Cerebellar cortex (tissue), 1 donor: ENCODE measurements at regions not wholly inside any gene's neighbourhood (a gene's known extent, or its start where the extent isn't known, plus 50 kb on each side); places are given as distances from the start of the nearest gene placed in this dataset.

ENCODE experiments used
- DNase-seq: peaks from one replicate; pipeline ENCODE4 v3.0.0-alpha.2; 2015; ENCODE audit warnings: low spot score

DNA sequence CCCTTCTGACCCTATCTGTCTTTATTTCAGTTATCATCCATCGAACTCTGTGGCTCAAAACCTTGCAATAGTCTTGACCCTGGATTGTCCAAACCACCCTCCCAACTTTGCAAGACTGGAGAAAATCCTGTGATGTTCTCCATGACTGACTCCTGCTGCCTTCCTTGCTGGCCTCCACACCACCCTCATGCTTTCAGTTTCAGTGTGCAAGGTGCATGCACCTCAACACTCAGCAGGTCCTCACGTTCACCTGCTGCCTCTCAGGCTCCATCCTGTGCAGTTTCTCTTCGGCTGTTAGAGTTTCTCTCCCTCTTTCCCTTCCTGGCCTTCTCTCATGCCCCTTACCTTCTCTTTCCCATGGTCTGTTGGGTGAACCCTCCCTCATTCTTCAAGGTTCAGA, 59.4 kb upstream of the ASIC2 start:
- no peak for DNase-seq

GRCh38 chr17:33356266-33356665, 63.2 kb upstream of the ASIC2 start:
- DNase-seq, result no peak

DNA sequence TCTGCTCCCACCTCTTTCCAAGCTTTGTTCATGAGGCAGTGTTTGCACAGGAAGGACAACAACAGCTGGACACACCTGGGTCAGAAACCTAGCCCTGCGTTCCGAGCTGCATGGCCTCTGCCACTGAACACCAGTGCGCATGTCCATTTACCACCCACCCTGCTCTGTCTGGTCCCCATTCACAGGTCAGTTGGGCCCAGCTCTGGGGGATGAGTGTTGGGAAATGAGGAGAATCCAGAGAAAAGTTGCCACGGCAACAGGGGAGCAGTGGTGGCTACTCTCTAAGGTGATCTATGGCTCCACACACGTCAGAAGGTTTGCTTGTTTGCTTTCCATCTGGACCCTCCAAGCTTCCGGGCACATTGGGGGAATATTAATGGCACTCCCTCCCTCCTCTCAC, 70.4 kb upstream of the ASIC2 start:
- DNase-seq, result no peak

GRCh38 chr17:33366960-33367359, 73.9 kb upstream of the ASIC2 start:
- DNase-seq, result no peak

DNA sequence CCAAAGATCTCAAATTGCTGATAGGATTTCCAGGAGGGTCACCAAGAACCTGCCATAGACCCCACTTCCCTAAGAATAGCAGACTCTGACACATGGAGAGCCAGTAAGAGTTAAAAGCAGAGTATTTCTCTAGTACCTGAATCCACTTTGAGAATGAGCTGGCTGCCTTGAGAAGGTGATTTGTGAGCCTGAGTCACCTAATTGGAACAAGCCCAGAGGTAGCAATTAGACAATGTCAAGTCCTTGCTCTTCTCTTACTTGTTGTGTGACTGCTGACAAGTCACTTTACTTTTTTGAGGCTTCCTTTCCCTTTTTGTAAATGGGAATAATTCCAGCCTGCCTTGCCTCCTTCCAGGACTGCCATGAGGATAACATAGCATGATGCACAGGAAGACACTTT, 76.1 kb upstream of the ASIC2 start:
- no peak for DNase-seq

DNA sequence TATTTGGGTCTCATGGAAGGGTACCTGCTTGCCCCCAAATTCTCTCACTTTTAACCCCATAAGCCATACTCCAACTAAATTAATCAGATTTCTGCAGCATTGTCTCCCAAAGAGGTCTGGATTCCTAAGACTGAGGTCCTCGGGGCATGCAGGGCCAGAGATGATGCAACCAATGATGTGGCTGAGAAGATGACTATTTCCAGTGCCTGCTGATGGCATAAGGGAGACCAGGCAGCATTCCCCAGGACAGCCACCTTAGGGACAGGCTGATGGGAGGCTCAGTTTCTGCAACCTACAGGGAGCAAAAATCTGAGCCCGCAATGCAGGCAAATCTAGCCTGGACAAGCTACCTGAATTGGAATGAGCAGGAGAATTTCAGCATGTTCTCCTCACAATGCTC, 76.8 kb upstream of the ASIC2 start:
- DNase-seq, result no peak

DNA sequence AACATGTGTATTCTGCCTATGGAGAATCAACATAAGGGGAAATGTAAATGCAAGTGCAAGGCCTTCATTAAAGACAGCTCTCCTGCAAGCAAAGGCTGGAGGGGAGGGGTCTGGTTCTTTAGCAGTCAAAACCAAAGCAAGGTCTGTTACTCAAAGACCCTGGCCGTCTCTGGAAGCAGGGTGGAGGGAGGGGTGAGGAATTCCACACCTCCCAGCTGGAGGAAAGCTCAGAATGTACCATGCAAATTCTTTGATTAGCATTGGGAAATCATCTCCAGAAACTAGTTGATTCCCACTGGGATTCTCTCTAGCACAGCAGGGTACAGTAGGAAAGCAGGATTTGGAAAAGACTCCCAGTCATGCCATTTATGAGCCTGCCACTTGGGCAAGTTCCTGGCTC, 77.3 kb upstream of the ASIC2 start:
- DNase-seq, result no peak

DNA sequence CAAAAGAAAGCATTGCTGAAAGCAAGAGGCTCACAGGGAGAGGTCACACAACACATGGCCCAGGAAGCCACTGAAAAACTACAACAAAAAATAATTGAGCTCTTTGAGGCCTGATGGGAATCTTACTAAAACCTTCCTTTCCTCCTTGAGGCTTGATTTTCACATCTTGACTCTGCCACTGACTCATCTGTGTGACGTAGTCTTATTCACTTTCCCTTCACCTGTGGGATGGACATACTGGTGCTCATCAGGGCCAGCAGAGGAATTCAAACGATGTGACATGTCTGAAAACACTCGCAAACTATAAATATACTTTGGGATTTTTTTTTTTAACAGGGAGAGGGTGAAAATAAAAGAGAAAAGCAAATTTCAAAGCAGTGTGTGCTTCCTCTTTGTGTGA, 78.3 kb upstream of the ASIC2 start:
- DNase-seq, result no peak

DNA sequence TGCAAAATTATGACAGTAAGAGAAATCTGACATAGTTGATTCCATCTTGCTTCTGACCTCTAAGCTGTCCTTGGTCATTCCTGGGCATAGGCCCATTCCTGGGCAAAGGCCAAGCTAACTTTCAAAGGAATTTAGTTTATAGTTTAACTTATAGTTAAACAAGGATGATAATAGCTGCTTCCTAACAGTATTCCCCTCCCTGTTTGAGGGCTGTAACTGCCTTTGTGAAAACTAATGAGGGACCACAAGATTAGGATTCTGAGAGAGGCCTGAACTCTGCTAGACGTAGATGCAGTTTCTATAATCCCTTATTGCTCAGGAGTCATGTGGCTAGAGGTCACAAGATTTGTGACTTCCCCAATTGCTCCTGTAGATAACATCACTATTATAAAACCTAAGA, 80.2 kb upstream of the ASIC2 start:
- DNase-seq, result no peak

- DNase-seq, result no peak
Observed at GRCh38 chr17:33375103-33375502, 82.0 kb upstream of the ASIC2 start.

- no peak for DNase-seq
Observed at GRCh38 chr17:33375783-33376182, 82.7 kb upstream of the ASIC2 start.

DNA sequence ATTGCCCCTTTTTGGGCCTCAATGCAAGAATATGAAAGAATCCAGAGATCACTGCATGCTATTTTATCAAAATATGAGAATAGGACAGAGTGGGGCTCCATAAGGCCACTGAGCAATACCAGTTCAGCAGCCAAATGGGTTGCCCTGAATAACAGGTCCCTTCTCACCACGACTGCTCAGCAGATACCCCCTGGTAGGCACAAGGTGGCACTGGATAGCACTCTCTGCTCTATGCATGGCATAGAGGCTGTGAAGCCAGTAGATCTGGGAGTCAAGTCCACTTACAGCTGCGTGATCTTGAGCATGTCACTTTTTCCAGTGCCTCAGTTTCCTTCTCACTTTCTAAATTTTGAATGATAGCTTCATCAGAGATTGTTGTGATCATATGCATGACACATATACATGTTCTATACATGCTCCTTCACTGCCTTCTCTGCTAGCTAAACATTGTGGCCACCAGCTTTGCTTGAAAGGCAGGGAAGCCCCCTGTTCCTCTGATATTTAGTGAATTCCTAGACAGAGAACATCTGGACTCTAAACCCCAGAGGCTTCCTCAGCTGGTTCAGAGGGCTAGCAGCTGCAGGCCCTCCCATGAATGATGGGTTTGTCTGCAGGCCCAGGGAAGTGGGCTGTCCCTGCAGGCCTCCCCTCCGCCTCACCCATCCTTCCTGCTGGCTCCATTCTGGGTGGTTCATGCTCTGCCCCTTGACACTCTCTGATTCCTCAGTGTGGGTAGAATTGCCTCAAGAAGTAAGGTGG, 84.9 kb upstream of the ASIC2 start:
- DNase-seq, result no peak

DNA sequence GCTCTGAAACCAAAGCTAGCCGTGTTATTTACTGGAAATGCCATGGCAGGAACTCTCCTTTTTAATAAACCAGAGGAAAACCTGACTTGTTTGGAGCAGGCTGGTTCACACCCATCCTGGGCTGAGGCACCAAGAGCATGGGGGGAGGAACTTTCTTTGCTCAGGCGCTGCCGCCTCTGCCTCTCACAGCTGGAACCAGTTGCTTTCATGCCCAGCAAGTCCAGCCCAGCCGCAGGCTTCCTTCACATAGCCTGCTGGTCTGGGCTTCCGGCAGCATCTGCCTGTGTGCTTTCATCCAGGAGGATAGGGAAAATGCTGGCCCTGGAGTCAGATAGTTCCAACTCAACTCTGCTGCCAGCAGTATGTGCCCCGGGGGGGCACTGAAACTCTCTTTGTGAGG, 88.1 kb upstream of the ASIC2 start:
- DNase-seq, result no peak

GRCh38 chr17:33383488-33384023, 90.5 kb upstream of the ASIC2 start:
- DNase-seq, result no peak

DNA sequence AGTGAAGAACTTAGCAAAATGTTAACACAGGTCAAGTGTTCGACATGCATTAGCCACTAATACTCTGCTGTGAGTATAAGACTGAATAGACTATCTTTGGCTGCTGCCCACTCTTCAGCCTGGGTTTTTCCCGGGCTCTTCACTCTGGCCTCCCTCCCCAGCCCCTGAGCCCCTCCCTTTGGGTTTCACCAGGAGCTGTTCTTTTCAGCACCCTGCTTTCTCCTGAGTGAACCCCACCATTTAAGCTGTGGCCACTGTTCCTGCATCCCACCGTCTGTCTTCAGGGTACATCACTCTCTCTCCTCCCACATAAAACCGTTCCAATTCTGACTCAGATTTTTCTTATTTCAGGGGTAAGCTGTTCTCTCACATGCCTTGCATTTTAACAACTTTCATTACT, 92.0 kb upstream of the ASIC2 start:
- no peak for DNase-seq

DNA sequence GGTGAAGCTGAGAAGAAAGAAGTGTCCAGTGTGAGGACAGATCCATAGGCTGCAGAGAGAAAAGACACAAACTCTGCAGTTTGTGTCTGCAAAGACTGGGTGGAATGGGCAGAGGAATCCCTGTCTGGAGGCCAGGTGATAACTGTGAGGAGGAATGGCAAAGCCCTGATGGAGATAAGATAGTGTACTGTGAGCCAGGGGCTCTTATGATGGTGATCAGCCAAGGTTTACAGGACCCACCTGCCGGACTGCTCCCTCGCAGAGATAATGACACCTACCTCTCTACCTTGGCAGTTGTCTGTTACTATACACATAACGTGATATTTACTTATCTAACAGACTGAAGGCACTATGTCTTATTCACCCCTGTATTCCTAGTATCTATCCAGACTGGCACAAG, 92.6 kb upstream of the ASIC2 start:
- no peak for DNase-seq

DNA sequence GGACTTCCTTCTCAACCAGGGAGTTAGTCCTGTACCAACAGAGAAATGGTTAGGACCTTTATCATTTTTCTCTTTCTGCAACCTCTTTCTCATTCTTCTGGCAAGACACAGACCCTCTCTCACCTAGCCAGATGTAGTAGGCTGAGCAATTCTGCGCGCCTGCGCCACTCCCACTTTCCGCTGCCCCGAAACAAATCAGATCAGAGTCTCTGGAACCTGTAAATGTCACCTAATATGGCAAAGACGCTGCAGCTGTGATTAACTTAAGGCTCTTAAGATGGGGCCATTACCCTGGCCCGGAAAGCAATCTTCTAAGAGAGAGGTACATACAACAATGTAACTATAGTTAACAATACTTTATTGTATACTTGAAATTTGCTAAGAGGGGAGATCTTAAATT, 94.3 kb upstream of the ASIC2 start:
- DNase-seq, result no peak

DNA sequence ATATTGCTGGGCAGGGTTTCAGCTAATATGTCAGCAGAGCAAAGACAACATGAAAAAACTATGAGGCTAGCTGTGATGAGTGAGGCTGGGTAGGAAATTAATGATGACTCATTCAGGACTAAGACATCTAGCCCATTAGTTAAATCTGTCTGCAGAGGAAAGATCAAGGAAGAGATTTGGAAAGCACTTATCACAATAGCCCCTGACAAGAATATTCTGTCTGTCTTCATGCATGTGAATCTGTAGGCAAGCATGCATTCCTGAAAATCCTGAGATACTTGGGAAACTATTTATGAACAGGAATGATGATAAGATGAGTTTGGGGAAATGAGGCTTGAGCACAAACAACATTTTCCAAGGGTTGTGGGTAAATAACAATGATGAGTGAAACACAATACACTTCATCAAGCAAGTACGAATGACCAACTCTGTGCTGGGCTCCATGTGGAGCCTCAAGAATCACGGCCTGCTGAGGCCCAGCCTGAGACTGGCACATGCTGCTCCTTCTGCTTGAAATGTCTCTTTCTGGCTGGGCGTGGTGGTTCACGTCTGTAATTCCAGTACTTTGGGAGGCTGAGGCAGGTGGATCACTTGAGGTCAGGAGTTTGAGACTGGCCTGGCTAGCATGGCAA, 96.5 kb upstream of the ASIC2 start:
- DNase-seq, result no peak

- no peak for DNase-seq
Observed at GRCh38 chr17:33390479-33391176, 97.5 kb upstream of the ASIC2 start.

DNA sequence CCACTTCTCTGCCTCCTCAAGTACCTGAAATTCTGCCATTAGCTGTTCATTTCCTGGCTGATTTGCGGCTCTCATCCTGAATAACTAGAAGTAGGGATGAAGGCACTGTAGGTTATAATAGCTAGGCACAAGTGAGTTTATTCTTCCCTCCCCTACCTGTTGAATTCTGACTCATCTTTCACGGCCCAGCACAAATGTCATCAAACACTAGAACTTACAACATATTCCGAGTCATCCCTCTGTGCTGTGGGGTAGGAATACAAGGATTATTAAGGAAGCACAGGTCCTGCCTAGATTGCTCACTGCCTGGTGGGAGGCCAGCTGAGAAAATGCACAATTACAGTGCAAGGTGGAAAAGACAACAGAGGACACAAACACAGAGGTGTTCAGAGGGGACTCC, 103.7 kb upstream of the ASIC2 start:
- no peak for DNase-seq

GRCh38 chr17:33398386-33398785, 105.3 kb upstream of the ASIC2 start:
- no peak for DNase-seq

DNA sequence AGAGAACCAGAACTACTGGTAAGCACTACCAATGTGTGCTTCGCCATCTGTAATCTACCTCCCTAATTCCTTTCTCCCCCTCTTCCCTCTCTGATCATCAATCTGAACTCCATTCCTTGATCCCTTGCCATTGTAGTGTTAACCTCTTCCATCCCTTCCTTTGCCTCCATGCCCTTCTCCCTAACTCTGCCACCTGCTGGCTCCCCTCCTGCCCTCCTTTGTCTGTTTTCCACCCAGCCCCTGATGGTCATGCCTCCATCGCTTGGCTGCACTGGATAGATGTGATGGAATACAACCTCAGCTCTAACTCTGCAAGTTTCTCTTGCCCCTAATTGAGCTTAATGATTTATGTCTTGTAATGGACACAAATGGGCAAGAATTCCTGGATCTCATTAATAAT, 108.2 kb upstream of the ASIC2 start:
- no peak for DNase-seq

DNA sequence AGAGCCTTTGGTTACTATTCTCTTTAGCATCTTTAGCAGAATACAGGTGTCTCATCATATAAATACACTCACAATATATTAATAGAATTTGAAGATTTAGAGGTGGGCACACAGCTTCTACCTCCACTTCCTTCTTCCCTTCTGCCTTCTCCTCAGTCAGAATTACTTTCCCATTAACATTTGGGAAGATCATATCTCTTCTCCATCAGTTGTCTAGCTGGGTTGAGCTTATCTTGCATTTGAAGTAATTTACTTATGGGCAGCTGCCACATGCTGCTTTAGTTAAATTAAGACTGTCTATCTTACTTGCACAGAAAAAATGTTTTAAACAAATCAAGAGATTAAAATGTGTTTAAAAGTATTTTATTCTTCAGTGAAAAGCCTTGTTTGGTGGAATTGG, 110.1 kb upstream of the ASIC2 start:
- no peak for DNase-seq
